C4-2B (cell line): ENCODE measurements at regions not wholly inside any gene's neighbourhood (a gene's known extent, or its start where the extent isn't known, plus 50 kb on each side); places are given as distances from the start of the nearest gene placed in this dataset.
"Not testable (repeated sequence)": the region's sequence is repeated elsewhere in the genome, so short reads cannot be mapped to it uniquely, and the experiment has no call there.

Source experiments
- H3K27ac ChIP-seq: fragments of 450-650 bp; 2 replicates; pipeline ENCODE4 v1.5.1; 2017
- ZFX ChIP-seq: fragments of 450-650 bp; IDR thresholded peaks from 2 replicates; pipeline ENCODE4 v1.6.1; 2017
- TF ChIP-seq, protein P1 (sequence below): fragments of 450-650 bp; conservative IDR thresholded peaks from 2 replicates; pipeline ENCODE4 v1.5.1; 2017; ENCODE audit warnings: mild to moderate bottlenecking

DNA sequence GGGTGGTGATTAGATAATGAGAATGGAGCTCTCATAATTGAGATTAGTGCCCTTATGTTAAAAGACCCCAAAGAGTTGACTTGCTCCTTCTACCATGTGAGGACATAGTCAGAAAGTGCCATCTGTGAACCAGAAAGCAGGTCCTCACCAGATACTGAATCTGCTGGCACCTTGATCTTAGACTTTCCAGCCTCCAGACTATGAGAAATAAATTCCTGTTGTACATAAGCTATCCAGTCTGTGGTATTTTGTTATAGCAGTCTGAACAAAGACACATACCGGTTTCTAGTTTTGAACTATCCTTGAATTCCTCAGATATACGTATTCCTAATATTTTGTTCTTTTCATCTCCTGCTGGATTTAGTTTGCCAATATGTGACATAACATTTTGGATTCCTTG is 228.1 kb downstream of the FZD1 start:
- no peak for TF ChIP-seq ZFX
- TF ChIP-seq, protein P1, sequence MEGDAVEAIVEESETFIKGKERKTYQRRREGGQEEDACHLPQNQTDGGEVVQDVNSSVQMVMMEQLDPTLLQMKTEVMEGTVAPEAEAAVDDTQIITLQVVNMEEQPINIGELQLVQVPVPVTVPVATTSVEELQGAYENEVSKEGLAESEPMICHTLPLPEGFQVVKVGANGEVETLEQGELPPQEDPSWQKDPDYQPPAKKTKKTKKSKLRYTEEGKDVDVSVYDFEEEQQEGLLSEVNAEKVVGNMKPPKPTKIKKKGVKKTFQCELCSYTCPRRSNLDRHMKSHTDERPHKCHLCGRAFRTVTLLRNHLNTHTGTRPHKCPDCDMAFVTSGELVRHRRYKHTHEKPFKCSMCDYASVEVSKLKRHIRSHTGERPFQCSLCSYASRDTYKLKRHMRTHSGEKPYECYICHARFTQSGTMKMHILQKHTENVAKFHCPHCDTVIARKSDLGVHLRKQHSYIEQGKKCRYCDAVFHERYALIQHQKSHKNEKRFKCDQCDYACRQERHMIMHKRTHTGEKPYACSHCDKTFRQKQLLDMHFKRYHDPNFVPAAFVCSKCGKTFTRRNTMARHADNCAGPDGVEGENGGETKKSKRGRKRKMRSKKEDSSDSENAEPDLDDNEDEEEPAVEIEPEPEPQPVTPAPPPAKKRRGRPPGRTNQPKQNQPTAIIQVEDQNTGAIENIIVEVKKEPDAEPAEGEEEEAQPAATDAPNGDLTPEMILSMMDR: no peak
- H3K27ac ChIP-seq: no peak overlapping the region

DNA sequence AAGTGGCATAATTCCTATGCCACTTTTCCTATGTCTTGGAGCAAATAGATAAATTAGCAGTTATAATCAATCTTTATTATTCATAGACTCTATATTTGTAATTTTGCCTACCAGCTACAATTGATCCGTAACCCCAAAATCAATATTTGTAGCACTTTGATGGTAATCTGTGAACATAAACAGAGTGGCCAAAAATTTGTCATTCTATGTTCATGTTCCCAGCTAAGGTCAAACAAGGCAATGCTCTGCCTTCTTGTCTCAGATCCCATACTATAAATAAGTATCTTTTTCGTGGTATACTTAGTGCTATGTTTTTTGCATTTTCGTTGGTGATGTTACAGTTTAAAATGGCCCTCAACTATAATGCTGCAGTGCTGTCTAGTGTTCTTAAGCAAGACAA is 228.5 kb downstream of the FZD1 start:
- TF ChIP-seq ZFX: no peak
- TF ChIP-seq, protein P1: no peak
- no peak overlapping the region for H3K27ac ChIP-seq

DNA sequence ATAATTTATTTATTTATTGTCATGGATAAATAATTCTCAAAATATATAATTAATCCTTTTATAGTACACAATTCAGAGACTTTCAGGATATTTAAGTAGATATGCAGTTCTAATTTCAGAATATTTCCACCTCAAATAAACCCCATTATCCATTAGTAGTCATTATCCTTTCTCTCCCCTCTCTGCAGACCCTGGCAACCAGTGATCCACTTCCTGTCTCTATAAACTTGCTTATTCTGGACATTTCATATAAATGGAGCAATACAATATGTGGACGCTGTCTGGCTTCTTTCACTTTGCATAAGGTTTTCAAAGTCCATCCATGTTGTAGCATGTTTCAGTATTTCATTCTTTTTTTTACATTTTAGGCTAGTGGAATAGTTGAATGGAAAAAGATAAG is 230.2 kb downstream of the FZD1 start:
- H3K27ac ChIP-seq: no peak overlapping the region
- TF ChIP-seq, protein P1: no peak
- TF ChIP-seq ZFX: no peak

DNA sequence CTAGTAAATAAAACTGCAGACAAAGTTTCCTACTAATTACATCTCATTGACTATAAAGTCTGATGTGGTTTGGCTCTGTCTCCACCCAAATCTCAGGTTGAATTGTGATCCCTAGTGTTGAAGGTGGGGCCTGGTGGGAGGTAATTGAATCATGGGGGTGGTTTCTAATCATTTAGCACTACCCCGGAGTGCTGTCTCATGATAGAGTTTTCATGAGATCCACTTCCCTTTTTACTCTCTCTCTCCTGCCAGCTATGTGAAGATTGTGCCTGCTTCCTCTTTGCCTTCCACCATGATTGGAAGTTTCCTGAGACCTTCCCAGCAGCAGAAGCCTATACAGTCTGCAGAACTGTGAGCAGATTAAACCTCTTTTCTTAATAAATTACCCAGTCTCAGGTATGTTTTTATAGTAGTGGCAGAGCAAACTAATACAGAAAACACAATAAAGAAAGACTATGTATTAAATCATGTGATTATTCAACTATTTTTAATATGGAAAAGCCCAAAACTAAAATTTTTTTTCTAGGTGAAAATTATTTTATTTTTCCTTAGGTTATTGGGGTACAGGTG is 232.1 kb downstream of the FZD1 start:
- no peak for TF ChIP-seq ZFX
- TF ChIP-seq, protein P1: no peak
- H3K27ac ChIP-seq: no peak overlapping the region

DNA sequence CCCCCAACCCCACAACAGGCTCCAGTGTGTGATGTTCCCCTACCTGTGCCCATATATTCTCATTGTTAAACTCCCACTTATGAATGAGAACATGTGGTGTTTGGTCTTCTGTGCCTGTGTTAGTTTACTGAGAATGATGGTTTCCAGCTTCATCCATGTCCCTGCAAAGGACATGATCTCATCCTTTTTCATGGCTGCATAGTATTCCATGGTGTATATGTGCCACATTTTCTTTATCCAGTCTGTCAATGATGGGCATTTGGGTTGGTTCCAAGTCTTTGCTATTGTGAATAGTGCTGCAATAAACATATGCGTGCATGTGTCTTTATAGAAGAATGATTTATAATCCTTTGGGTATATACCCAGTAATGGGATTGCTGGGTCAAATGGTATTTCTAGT is 233.0 kb downstream of the FZD1 start:
- H3K27ac ChIP-seq: not testable (repeated sequence)

DNA sequence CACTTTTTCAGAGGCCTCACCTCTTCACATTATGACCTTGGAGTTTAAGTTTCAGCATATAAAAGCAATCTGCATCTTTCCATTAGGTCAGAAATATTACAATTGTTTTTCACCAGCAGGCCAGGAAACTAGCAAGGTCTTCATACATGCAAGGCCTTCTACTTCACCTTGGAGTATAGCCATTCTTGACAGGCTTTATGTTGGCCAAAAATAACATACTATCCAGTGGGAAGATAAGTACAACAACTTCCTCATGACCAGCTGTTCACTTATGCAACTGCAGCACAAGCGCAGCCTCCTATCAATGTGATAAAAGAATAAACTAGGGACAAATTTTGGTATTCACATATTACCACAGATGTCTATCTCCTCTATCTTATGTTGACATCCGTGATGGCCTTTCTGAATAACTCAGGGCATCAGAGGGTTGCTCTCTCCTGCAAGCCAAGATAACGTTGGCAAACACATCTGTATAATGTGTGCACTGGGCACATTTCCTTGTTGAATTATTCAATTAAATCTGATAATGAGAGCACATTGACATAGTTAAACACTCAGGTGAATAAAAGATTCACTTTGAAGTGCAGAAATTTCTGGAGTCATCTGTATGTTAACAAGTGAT is 239.8 kb downstream of the FZD1 start:
- TF ChIP-seq, protein P1: no peak
- no peak for TF ChIP-seq ZFX
- H3K27ac ChIP-seq: no peak overlapping the region; the same call in 1 of the 2 replicates

DNA sequence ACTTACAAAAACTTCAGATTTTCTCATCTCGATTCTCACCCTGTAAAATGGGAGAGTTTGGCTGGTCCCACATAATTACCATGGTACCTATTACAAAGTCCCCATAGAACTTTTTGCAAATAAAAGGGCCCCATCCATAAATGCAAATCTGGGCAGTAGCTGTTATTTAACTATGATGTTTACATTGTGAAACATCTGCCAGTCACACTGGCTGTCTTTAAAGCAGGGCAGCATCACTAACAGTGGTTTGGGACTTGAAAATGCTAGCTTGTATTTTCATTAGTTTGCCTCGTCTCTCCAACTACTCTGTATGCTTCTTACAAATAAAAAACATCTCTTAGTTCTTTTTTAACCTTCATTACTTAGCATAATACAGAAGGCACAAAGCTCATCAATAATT is 240.7 kb downstream of the FZD1 start:
- no peak for TF ChIP-seq ZFX
- TF ChIP-seq, protein P1: no peak
- H3K27ac ChIP-seq: no peak overlapping the region

DNA sequence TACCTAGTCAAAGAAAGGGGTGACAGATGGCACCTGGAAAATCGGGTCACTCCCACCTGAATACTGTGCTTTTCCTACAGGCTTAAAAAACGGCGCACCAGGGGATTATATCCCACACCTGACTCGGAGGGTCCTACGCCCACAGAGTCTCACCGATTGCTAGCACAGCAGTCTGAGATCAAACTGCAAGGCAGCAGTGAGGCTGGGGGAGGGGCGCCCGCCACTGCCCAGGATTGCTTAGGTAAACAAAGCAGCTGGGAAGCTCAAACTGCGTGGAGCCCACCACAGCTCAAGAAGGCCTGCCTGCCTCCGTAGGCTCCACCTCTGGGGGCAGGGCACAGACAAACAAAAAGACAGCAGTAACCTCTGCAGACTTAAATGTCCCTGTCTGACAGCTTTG is 242.7 kb downstream of the FZD1 start:
- not testable (repeated sequence) for H3K27ac ChIP-seq

DNA sequence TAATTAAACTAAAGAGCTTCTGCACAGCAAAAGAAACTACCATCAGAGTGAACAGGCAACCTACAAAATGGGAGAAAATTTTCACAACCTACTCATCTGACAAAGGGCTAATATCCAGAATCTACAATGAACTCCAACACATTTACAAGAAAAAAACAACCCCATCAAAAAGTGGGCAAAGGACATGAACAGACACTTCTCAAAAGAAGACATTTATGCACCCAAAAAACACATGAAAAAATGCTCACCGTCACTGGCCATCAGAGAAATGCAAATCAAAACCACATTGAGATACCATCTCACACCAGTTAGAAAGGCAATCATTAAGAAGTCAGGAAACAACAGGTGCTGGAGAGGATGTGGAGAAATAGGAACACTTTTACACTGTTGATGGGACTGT is 247.6 kb downstream of the FZD1 start:
- H3K27ac ChIP-seq: not testable (repeated sequence)
